ENCODE measurements at regions not wholly inside any gene's neighbourhood (a gene's known extent, or its start where the extent isn't known, plus 50 kb on each side); places are given as distances from the start of the nearest gene placed in this dataset.

DNA sequence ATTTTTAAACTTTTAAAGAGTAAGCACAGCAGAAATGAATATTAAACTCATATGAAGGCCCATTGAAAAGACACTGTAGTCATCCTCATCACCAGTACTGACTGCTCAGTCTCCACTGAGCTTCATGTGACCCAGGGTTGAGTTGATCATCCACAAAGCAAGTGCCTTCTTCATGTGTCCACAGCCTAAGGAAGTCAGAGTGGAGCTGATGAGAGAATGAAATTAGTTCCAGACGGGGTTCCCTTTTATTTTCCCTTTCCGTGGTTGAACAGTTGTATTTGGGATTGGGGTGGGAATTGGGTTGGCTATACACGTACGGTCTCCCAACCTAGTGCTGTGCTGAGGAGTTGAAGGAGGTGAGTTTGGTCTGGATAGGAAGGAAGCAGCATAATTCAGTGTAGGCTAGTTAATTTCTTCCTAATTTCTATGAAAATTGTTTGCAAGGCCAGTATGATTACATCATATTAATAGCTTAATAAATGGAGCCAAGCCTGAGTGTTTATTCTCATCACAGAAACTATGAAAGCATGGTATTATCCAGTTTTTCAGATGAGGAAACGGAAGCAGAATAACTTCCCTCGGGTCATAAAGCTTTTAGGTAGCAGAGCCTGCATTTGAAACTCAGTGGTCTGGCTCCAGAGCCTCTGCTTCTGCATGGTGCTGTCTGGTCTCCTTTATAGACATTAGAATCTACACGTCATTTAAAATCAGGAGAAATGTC, 103.9 kb upstream of the DMRT1 start:
- intact Hi-C loops (cut with DNase I): no loop called here
- 81 to 91% methylated on average over 7 of the region's 7 CpGs for WGBS, 2 donors
- Histone ChIP-seq H3K36me3 (replicated peaks in 1 of 2; ENCODE audit: insufficient read depth in 1 of 2, low read depth in 2 of 2) (peaks cover 0 to 52% of the 10 kb centered on the region in 2 donors), H3K27me3 (no peaks in the 10 kb centered on the region), H3K4me1 (no peaks in the 10 kb centered on the region), H3K9me3 (no peaks in the 10 kb centered on the region), H3K4me3 (no peak overlapping the region), H3K27ac (no peak overlapping the region)
- DNase-seq (no peak), ATAC-seq (no peak)
- TF ChIP-seq POLR2A (IDR thresholded peaks at IDR 0.05): no peak
- TF ChIP-seq CTCF (IDR thresholded peaks at IDR 0.05): no peak

GRCh38 chr9:738209-738915, 103.1 kb upstream of the DMRT1 start:
- no peak for TF ChIP-seq CTCF (IDR thresholded peaks at IDR 0.05)
- ATAC-seq (peak; percentile 58), DNase-seq (peak in 1 of 4 donors; percentile 41)
- peaks cover 4% of the 10 kb centered on the region for H3K4me1 ChIP-seq
- peaks cover 0 to 50% of the 10 kb centered on the region in 2 donors for H3K36me3 ChIP-seq (replicated peaks in 1 of 2; ENCODE audit: insufficient read depth in 1 of 2, low read depth in 2 of 2)
- intact Hi-C loops (cut with DNase I): no loop called here
- 83 to 84% methylated on average over 14 of the region's 14 CpGs for WGBS, 2 donors
- no peaks in the 10 kb centered on the region for H3K9me3 ChIP-seq
- H3K27ac ChIP-seq: peak overlapping the region in 1 of 4 donors; percentile 34
- H3K27me3 ChIP-seq: no peaks in the 10 kb centered on the region
- H3K4me3 ChIP-seq: no peak overlapping the region

GRCh38 chr9:739362-739761, 102.1 kb upstream of the DMRT1 start:
- no peak overlapping the region for H3K27ac ChIP-seq
- H3K27me3 ChIP-seq: no peaks in the 10 kb centered on the region
- DNase-seq (no peak), ATAC-seq (no peak)
- H3K4me1 ChIP-seq: peaks cover 14% of the 10 kb centered on the region
- peaks cover 0 to 50% of the 10 kb centered on the region in 2 donors for H3K36me3 ChIP-seq (replicated peaks in 1 of 2; ENCODE audit: insufficient read depth in 1 of 2, low read depth in 2 of 2)
- intact Hi-C loops (cut with DNase I): no loop called here
- no peaks in the 10 kb centered on the region for H3K9me3 ChIP-seq
- TF ChIP-seq POLR2A (IDR thresholded peaks at IDR 0.05): no peak
- no peak for TF ChIP-seq CTCF (IDR thresholded peaks at IDR 0.05)
- H3K4me3 ChIP-seq: no peak overlapping the region

DNA sequence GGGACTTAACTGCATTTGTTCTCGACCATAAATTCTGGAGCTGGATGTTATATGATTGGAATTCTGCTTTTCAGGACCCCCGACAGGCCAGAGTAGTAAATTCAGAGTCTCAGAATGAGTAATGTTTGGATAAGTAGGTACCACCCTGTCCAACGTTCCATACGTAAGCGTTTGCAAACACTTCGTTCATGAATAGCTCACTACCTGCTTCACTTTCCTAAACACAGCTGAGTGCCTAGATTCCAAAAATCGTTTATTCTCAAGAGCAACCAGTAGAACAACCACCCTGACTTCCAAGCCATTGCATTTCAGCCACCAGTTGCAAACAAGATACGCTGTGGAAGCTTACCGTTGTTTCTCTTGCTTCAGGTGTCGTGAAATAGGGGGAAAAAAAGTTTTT, 101.3 kb upstream of the DMRT1 start:
- WGBS, 2 donors: 80% methylated on average over 10 of the region's 10 CpGs
- intact Hi-C loops (cut with DNase I): no loop called here
- Histone ChIP-seq H3K9me3 (no peaks in the 10 kb centered on the region), H3K4me3 (no peak overlapping the region), H3K27ac (no peak overlapping the region), H3K36me3 (replicated peaks in 1 of 2; ENCODE audit: insufficient read depth in 1 of 2, low read depth in 2 of 2) (peaks cover 0 to 47% of the 10 kb centered on the region in 2 donors), H3K4me1 (peaks cover 23% of the 10 kb centered on the region), H3K27me3 (no peaks in the 10 kb centered on the region)
- TF ChIP-seq CTCF (IDR thresholded peaks at IDR 0.05) (no peak), POLR2A (IDR thresholded peaks at IDR 0.05) (no peak)
- no peak for ATAC-seq
- DNase-seq: no peak

Measured in body of pancreas (tissue), 4 donors.